Epithelial cell of prostate (primary cell): ENCODE measurements at regions not wholly inside any gene's neighbourhood (a gene's known extent, or its start where the extent isn't known, plus 50 kb on each side); places are given as distances from the start of the nearest gene placed in this dataset.

Source experiments
- DNase-seq: peaks from one replicate; pipeline ENCODE4 v3.0.0-alpha.2; 2011; ENCODE audit warnings: low read depth, low spot score
- H3K27ac ChIP-seq: fragments of 450-650 bp; 2 replicates; pipeline ENCODE4 v1.5.1; 2017; ENCODE audit warnings: mild to moderate bottlenecking

DNA sequence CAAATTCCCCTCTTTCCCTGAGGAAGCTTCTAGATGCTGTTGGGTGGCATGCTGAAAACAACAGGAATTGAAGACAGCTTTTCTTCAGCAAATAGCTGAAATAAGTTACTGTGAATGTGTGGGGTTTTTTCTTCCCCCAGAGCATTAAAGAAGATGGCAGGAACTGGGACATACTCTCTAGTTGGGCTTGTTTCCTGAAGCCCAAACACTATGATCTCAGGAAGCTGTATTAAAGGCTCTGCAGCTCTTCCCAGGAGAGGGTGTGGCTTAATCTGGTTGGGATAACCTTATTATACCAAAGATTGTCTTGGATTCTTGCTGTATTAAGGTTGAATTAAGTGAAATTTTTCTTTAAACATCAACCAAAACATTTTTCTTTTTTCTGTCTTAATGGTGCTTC lies 64.9 kb upstream of the LMO4 start:
- H3K27ac ChIP-seq, result no peak overlapping the region
- no peak for DNase-seq

DNA sequence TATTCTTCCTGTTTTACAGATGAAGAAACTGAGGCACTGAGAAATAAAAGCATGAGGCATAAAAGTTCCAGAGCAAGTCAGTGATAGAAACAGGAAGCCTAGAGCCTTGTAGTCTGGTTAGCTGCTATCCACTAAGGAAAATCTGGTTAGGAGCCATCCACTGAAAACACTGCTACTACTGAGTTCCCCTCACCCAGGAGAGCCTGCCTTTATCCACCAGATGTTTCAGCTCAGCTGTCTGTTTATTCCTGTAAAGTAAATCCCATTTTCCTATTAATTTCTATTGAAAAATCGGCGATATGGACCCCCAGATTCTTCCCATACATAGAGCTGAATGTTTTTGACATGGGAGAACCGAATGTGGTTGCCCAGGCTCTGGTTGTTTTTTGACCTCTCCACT lies 63.7 kb upstream of the LMO4 start:
- no peak overlapping the region for H3K27ac ChIP-seq
- DNase-seq, result no peak

DNA sequence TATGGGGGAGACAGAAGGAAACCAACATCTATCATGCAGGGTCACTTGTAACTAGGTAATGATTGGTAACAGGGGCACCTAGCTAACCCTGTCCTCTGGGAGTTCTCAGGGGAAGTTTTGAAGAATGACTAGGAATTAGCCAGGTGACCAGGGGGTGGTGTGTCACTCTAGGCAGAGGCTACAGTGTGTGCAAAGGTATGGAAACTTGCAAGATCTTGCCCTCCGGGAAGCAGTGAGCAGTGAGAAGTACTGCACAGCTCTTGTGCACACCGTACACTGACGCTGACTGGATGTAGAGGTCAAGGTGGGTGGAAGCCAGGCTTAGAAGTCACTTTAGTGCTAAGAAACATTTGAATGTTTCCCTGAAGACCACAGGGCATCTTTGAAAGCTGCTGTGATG lies 62.9 kb upstream of the LMO4 start:
- DNase-seq, result no peak
- H3K27ac ChIP-seq, result no peak overlapping the region

DNA sequence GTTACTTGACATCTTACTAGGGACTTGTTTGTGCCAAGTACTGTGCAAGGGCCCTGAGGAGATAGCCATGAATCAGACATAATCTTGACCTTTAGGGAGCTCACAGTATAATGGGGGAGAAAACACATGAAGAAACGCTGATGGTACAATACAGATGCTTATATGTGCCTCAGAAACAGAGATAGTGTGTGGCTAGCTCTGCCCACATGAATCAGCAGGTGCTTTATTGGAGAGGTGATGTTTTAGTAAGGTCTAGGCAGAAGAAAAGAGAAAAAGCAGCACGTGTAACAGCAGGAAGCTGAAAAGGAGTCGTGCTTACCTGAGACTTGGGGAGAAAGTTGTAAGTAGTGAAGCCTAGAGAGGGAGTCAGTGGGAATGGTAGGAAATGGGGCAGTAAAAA lies 60.6 kb upstream of the LMO4 start:
- no peak for DNase-seq
- no peak overlapping the region for H3K27ac ChIP-seq

DNA sequence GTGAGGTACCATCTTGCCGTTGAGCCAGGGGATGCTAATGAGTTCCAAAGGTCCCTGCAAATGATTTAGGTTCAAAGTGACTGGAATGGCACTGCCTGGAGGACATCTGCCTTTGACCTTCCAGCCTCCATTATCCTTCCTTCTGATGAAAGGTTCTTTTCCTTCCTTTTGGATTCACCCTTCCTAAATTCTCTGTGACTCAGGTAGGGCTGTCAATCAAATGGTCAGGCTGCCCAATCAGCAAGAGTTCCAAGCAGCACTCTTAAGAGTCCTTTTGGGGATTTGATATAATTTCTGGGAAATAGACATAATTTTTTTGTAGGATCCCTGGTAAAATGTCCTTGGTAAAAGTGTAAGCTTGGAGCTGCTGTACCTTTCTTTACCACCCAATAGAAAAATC lies 58.8 kb upstream of the LMO4 start:
- DNase-seq, result no peak
- no peak overlapping the region for H3K27ac ChIP-seq

DNA sequence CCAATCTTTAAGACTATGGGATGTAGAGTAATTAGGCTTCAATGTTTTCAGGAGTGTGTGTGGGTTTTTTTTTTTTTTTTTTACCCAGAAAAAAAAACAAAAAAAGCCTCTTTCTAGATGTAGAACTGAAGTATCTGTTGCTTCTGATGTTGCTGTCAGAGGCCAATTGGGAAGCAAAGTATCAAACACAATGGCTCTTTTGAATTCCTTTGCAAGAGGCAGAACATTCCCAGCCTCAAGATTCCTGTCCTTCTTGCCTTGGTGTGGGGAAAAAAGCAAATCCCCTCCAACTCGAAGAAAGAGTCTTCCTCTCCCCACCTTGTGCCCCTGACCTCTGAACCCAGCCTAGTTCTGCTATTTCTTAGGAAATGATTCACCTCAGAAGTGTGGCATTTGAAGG lies 55.4 kb upstream of the LMO4 start:
- H3K27ac ChIP-seq, result no peak overlapping the region
- DNase-seq, result no peak

DNA sequence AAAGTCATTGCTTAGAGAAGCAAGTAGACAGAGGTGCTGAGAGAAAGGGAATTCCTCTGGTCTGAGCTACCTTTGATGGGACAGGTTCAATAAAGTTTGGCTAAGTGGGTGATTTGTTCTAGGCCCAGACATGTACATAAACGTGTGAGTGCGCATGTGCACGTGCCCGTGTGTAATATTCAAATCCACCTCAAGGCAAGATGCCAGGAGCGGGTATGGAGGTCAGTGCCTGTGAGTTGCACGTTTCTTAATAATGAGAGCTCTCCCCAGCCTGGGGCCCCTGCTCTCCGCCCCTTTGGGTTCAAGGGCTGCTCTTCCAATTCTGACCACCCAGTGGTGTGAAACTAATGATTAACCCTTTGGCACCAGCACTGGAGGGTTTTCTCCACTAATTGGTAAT lies 53.8 kb upstream of the LMO4 start:
- no peak for DNase-seq
- H3K27ac ChIP-seq, result no peak overlapping the region

DNA sequence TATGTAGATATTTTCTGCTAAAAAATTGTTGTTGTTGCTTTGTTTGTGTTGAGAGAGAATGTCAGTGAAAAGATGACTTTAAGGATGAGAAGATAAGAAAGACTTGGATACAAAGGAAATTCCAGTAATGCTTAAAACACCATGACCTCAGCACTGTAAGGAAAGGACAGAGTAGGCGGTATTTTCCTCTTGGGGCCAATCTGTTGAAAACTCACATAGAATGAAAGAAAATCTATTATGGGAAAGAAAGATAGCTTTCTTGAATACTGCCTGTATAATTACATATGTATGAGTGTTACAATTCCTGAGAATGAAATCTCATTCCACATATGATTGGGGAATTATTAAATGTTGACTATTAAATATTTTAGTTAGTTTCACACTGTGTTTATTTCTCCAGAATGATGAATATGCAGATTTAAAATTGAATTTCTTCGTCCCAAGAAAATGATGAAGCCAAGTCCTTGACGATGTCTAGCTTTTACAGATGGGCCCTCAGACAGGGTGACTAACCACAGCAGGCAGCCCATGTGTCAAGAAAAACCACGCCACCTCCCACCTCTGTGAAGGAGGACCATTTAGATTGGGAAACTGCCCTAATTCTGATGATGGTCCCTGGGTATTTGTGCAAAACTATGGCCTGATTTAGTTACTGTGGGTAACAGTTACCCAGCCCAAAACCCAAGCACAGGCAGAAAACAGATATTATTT lies 49.7 kb upstream of the LMO4 start:
- H3K27ac ChIP-seq, result no peak overlapping the region
- no peak for DNase-seq
